Caco-2 (cell line): ENCODE measurements at regions not wholly inside any gene's neighbourhood (a gene's known extent, or its start where the extent isn't known, plus 50 kb on each side); places are given as distances from the start of the nearest gene placed in this dataset.
"Not testable (repeated sequence)": the region's sequence is repeated elsewhere in the genome, so short reads cannot be mapped to it uniquely, and the experiment has no call there.

ENCODE experiments used
- BruUV-seq: library from RNA; stranded (reverse); fragments of 400-500 nt; replicated peaks from 2 replicates; lab custom pipeline; 2021; lab: Mats Ljungman, UMichigan
- CTCF ChIA-PET: fragments of 300-600 bp; sonication (Branson Sonifier 250); formaldehyde crosslinking; loops from one replicate; lab custom pipeline; 2022; ENCODE audit warnings: antibody characterized with exemption; lab: Charles Lee
- POLR2A ChIA-PET: fragments of 300-600 bp; sonication (Branson Sonifier 250); formaldehyde crosslinking; loops from one replicate; lab custom pipeline; 2022; ENCODE audit warnings: antibody characterized with exemption; lab: Charles Lee
- DNase-seq, 2 experiments: peaks; one replicate each; pipeline versions ENCODE4 v3.0.0 to v3.0.0-alpha.2; 2020 to 2022
- H3K27me3 ChIP-seq: replicated peaks from 2 replicates; pipeline ENCODE4 v1.6.0; 2011; ENCODE audit warnings: low read length; ENCODE audit not compliant: control insufficient read depth, insufficient read depth
- H3K36me3 ChIP-seq: 2 replicates; pipeline ENCODE4 v1.5.1; 2011; ENCODE audit warnings: low read length; ENCODE audit not compliant: control insufficient read depth, insufficient read depth
- H3K4me1 ChIP-seq: fragments of 250-450 bp; sonication (Bioruptor Pico); 2 replicates; pipeline ENCODE4 v1.5.1; 2020; ENCODE audit warnings: mild to moderate bottlenecking
- H3K4me3 ChIP-seq: 2 replicates; pipeline ENCODE4 v1.5.1; 2011; ENCODE audit warnings: low read depth, mild to moderate bottlenecking, control low read depth, low read length
- H3K9me3 ChIP-seq: fragments of 250-450 bp; sonication (Bioruptor Pico); 2 replicates; pipeline ENCODE4 v1.5.1; 2020; ENCODE audit warnings: mild to moderate bottlenecking, moderate library complexity
- H3K27ac Mint-ChIP-seq: one replicate; pipeline ENCODE4 v1.8.0; 2022; ENCODE audit warnings: mixed read lengths; ENCODE audit not compliant: unreplicated experiment
- H3K27me3 Mint-ChIP-seq: one replicate; pipeline ENCODE4 v1.8.0; 2022; ENCODE audit warnings: mixed read lengths; ENCODE audit not compliant: insufficient read depth, unreplicated experiment
- H3K36me3 Mint-ChIP-seq: one replicate; pipeline ENCODE4 v1.8.0; 2022; ENCODE audit warnings: mild to moderate bottlenecking, mixed read lengths; ENCODE audit not compliant: insufficient read depth, unreplicated experiment
- H3K4me1 Mint-ChIP-seq: one replicate; pipeline ENCODE4 v1.8.0; 2022; ENCODE audit warnings: low read depth, mixed read lengths; ENCODE audit not compliant: unreplicated experiment
- H3K4me3 Mint-ChIP-seq: one replicate; pipeline ENCODE4 v1.8.0; 2022; ENCODE audit warnings: mild to moderate bottlenecking, moderate library complexity, mixed read lengths; ENCODE audit not compliant: unreplicated experiment
- H3K9me3 Mint-ChIP-seq: one replicate; pipeline ENCODE4 v1.8.0; 2022; ENCODE audit warnings: mixed read lengths; ENCODE audit not compliant: unreplicated experiment
- CTCF ChIP-seq, 2 experiments: fragments of 200-600 bp in 1 of 2; IDR thresholded peaks; 1 replicate in 1 of 2; 2 replicates in 1 of 2; pipeline versions ENCODE4 v1.5.1 to v1.8.0; 2011 to 2022; ENCODE audit warnings: antibody characterized with exemption in 1 of 2, control low read depth in 1 of 2, inconsistent platforms in 1 of 2, low read depth in 1 of 2, low read length in 1 of 2, mild to moderate bottlenecking in 1 of 2, moderate library complexity in 1 of 2; ENCODE audit not compliant: insufficient read depth in 1 of 2, severe bottlenecking in 1 of 2, unreplicated experiment in 1 of 2
- intact Hi-C: fragments of 100-400 bp; cut with micrococcal nuclease; formaldehyde crosslinking; loops from one replicate; pipeline ENCODE4 v1.10.0; 2022; ENCODE audit not compliant: unreplicated experiment

GRCh38 chr2:80943487-80943886 lies 638.9 kb upstream of the LRRTM1 start:
- no peak overlapping the region for H3K4me3 ChIP-seq
- no peaks in the 10 kb centered on the region for H3K36me3 Mint-ChIP-seq
- no peaks in the 10 kb centered on the region for H3K4me1 Mint-ChIP-seq
- no peaks in the 10 kb centered on the region for H3K4me1 ChIP-seq
- TF ChIP-seq CTCF (IDR thresholded peaks at IDR 0.05; ENCODE audit: insufficient read depth in 1 of 2, low read depth in 1 of 2, low read length in 1 of 2, severe bottlenecking in 1 of 2, unreplicated experiment in 1 of 2) = no peak
- H3K27me3 Mint-ChIP-seq = no peaks in the 10 kb centered on the region
- H3K9me3 ChIP-seq = no peaks in the 10 kb centered on the region
- ChIA-PET POLR2A (no interaction called here), CTCF (no interaction called here)
- H3K4me3 Mint-ChIP-seq = no peak overlapping the region
- no peaks in the 10 kb centered on the region for H3K9me3 Mint-ChIP-seq
- no peak overlapping the region for H3K27ac Mint-ChIP-seq
- H3K27me3 ChIP-seq = no peaks in the 10 kb centered on the region
- no peak for DNase-seq
- BruUV-seq = no TSS peak
- intact Hi-C loops = no loop called here
- H3K36me3 ChIP-seq = no peaks in the 10 kb centered on the region

GRCh38 chr2:80942766-80943165 lies 638.2 kb upstream of the LRRTM1 start:
- BruUV-seq = no TSS peak
- Mint-ChIP-seq H3K4me3 (no peak overlapping the region), H3K27me3 (no peaks in the 10 kb centered on the region), H3K27ac (no peak overlapping the region), H3K36me3 (no peaks in the 10 kb centered on the region), H3K4me1 (no peaks in the 10 kb centered on the region), H3K9me3 (no peaks in the 10 kb centered on the region)
- CTCF ChIA-PET = no interaction called here
- no peak for DNase-seq
- H3K27me3 ChIP-seq = no peaks in the 10 kb centered on the region
- no peak for TF ChIP-seq CTCF (IDR thresholded peaks at IDR 0.05; ENCODE audit: insufficient read depth in 1 of 2, low read depth in 1 of 2, low read length in 1 of 2, severe bottlenecking in 1 of 2, unreplicated experiment in 1 of 2)
- no peaks in the 10 kb centered on the region for H3K4me1 ChIP-seq
- H3K9me3 ChIP-seq = no peaks in the 10 kb centered on the region
- no peak overlapping the region for H3K4me3 ChIP-seq
- H3K36me3 ChIP-seq = no peaks in the 10 kb centered on the region
- intact Hi-C loops = no loop called here
- POLR2A ChIA-PET = no interaction called here

- BruUV-seq = no TSS peak
- H3K9me3 Mint-ChIP-seq = peaks cover 4% of the 10 kb centered on the region
Observed at GRCh38 chr2:80938463-80938862, 633.9 kb upstream of the LRRTM1 start.

GRCh38 chr2:80931820-80932219 lies 627.3 kb upstream of the LRRTM1 start:
- CTCF ChIA-PET, H3K9me3 ChIP-seq, BruUV-seq, POLR2A ChIA-PET, H3K36me3 Mint-ChIP-seq, H3K4me3 ChIP-seq, H3K4me3 Mint-ChIP-seq, H3K27ac Mint-ChIP-seq, H3K27me3 Mint-ChIP-seq, H3K4me1 ChIP-seq, DNase-seq, intact Hi-C loops, H3K4me1 Mint-ChIP-seq, H3K36me3 ChIP-seq, H3K27me3 ChIP-seq: not testable (repeated sequence)
- H3K9me3 Mint-ChIP-seq = peaks cover 26% of the 10 kb centered on the region

More at GRCh38 chr2:80938463-80938862, 633.9 kb upstream of the LRRTM1 start:
- TF ChIP-seq CTCF (IDR thresholded peaks at IDR 0.05; ENCODE audit: insufficient read depth in 1 of 2, low read depth in 1 of 2, low read length in 1 of 2, severe bottlenecking in 1 of 2, unreplicated experiment in 1 of 2) = no peak
- Mint-ChIP-seq H3K4me1 (no peaks in the 10 kb centered on the region), H3K36me3 (no peaks in the 10 kb centered on the region), H3K27ac (no peak overlapping the region), H3K4me3 (no peak overlapping the region), H3K27me3 (no peaks in the 10 kb centered on the region)
- Histone ChIP-seq H3K4me1 (no peaks in the 10 kb centered on the region), H3K36me3 (no peaks in the 10 kb centered on the region), H3K9me3 (no peaks in the 10 kb centered on the region; the same call in 1 of the 2 replicates), H3K27me3 (no peaks in the 10 kb centered on the region), H3K4me3 (no peak overlapping the region)
- POLR2A ChIA-PET = no interaction called here
- CTCF ChIA-PET = no interaction called here
- no peak for DNase-seq
- intact Hi-C loops = no loop called here
